Keratinocyte (primary cell): ENCODE measurements at regions not wholly inside any gene's neighbourhood (a gene's known extent, or its start where the extent isn't known, plus 50 kb on each side); places are given as distances from the start of the nearest gene placed in this dataset.

ENCODE experiments used
- DNase-seq: peaks from one replicate; pipeline ENCODE4 v3.0.0-alpha.2; 2011; ENCODE audit warnings: low read depth, missing footprints, low spot score
- FAIRE-seq: peaks from 2 replicates; lab custom pipeline; 2011; peaks lifted over from hg19 to GRCh38; lab: Jason Lieb, UNC
- H2AFZ ChIP-seq: 2 replicates; pipeline ENCODE4 v1.6.0; 2012; ENCODE audit warnings: low read length, control low read depth, inconsistent platforms; ENCODE audit not compliant: control insufficient read depth
- H3K27ac ChIP-seq: 2 replicates; pipeline ENCODE4 v1.5.1; 2011; ENCODE audit warnings: low read length; ENCODE audit not compliant: control insufficient read depth, insufficient read depth
- H3K27me3 ChIP-seq: 3 replicates; pipeline ENCODE4 v1.6.0; 2011; ENCODE audit warnings: low read length; ENCODE audit not compliant: control insufficient read depth, insufficient read depth; ENCODE audit errors: extremely low read depth
- H3K36me3 ChIP-seq, 2 experiments: 2 replicates in 1 of 2; 3 replicates in 1 of 2; pipeline ENCODE4 v1.5.1; 2011; ENCODE audit warnings: low read length in 2 of 2, mild to moderate bottlenecking in 1 of 2; ENCODE audit not compliant: control insufficient read depth in 2 of 2, insufficient read depth in 2 of 2; ENCODE audit errors: extremely low read depth in 1 of 2
- H3K4me1 ChIP-seq: 3 replicates; pipeline ENCODE4 v1.5.1; 2011; ENCODE audit warnings: low read length; ENCODE audit not compliant: control insufficient read depth, insufficient read depth; ENCODE audit errors: extremely low read depth
- H3K4me2 ChIP-seq: 3 replicates; pipeline ENCODE4 v1.6.0; 2011; ENCODE audit warnings: low read depth, low read length; ENCODE audit not compliant: control insufficient read depth, insufficient read depth; ENCODE audit errors: extremely low read depth
- H3K4me3 ChIP-seq, 3 experiments: fragments of 200-600 bp in 1 of 3; sonication (generic) in 1 of 3; 2 replicates in 2 of 3; 3 replicates in 1 of 3; pipeline ENCODE4 v1.5.1; 2011 to 2016; ENCODE audit warnings: low read length in 3 of 3, mild to moderate bottlenecking in 3 of 3, control low read depth in 2 of 3, inconsistent platforms in 1 of 3, low read depth in 1 of 3, mixed read lengths in 1 of 3, mixed run types in 1 of 3, moderate library complexity in 1 of 3; ENCODE audit not compliant: control insufficient read depth in 2 of 3, insufficient read depth in 2 of 3; ENCODE audit errors: extremely low read depth in 1 of 3
- H3K79me2 ChIP-seq: 2 replicates; pipeline ENCODE4 v1.6.0; 2012; ENCODE audit warnings: low read length; ENCODE audit not compliant: control insufficient read depth, insufficient read depth
- H3K9ac ChIP-seq: 3 replicates; pipeline ENCODE4 v1.6.0; 2011; ENCODE audit warnings: low read length; ENCODE audit not compliant: control insufficient read depth, insufficient read depth; ENCODE audit errors: extremely low read depth
- H3K9me1 ChIP-seq: 3 replicates; pipeline ENCODE4 v1.6.0; 2011; ENCODE audit warnings: low read length; ENCODE audit not compliant: control insufficient read depth, insufficient read depth; ENCODE audit errors: extremely low read depth
- H3K9me3 ChIP-seq: 2 replicates; pipeline ENCODE4 v1.5.1; 2012; ENCODE audit warnings: low read depth, low read length; ENCODE audit not compliant: control insufficient read depth
- H4K20me1 ChIP-seq: 3 replicates; pipeline ENCODE4 v1.6.0; 2011; ENCODE audit warnings: low read length; ENCODE audit not compliant: control insufficient read depth, insufficient read depth; ENCODE audit errors: extremely low read depth
- EZH2 ChIP-seq: IDR thresholded peaks from one replicate; pipeline ENCODE4 v1.6.1; 2012; ENCODE audit warnings: inconsistent platforms, mild to moderate bottlenecking, low read length, moderate library complexity
- dilution Hi-C: fragments of 300-500 bp; cut with MboI; formaldehyde crosslinking; loops from one replicate; pipeline ENCODE4 v1.7.0; 2020; ENCODE audit warnings: low sequenced_read_pairs; ENCODE audit not compliant: extremely low pct_ligation_motif_present
- TF ChIP-seq, protein P1 (sequence below), 3 experiments: IDR thresholded peaks in 1 of 3; conservative IDR thresholded peaks in 1 of 3; optimal IDR thresholded peaks in 1 of 3; 2 replicates in 2 of 3; 3 replicates in 1 of 3; pipeline versions ENCODE3 to v1.5.1; 2011; ENCODE audit warnings: low read length in 3 of 3, mild to moderate bottlenecking in 3 of 3, moderate library complexity in 2 of 3, control low read depth in 1 of 3, inconsistent platforms in 1 of 3; ENCODE audit not compliant: insufficient read depth in 2 of 3; ENCODE audit errors: extremely low read depth in 1 of 3

- Histone ChIP-seq H3K9ac (no peak overlapping the region), H2AFZ (no peak overlapping the region), H3K9me3 (no peaks in the 10 kb centered on the region), H3K79me2 (no peaks in the 10 kb centered on the region), H4K20me1 (no peaks in the 10 kb centered on the region), H3K4me2 (no peak overlapping the region), H3K27ac (no peak overlapping the region), H3K9me1 (no peaks in the 10 kb centered on the region), H3K4me1 (no peaks in the 10 kb centered on the region), H3K27me3 (no peaks in the 10 kb centered on the region), H3K36me3 (no peaks in the 10 kb centered on the region), H3K4me3 (no peak overlapping the region)
- dilution Hi-C loops: no loop called here
- no peak for DNase-seq
- TF ChIP-seq, protein P1, sequence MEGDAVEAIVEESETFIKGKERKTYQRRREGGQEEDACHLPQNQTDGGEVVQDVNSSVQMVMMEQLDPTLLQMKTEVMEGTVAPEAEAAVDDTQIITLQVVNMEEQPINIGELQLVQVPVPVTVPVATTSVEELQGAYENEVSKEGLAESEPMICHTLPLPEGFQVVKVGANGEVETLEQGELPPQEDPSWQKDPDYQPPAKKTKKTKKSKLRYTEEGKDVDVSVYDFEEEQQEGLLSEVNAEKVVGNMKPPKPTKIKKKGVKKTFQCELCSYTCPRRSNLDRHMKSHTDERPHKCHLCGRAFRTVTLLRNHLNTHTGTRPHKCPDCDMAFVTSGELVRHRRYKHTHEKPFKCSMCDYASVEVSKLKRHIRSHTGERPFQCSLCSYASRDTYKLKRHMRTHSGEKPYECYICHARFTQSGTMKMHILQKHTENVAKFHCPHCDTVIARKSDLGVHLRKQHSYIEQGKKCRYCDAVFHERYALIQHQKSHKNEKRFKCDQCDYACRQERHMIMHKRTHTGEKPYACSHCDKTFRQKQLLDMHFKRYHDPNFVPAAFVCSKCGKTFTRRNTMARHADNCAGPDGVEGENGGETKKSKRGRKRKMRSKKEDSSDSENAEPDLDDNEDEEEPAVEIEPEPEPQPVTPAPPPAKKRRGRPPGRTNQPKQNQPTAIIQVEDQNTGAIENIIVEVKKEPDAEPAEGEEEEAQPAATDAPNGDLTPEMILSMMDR (optimal IDR thresholded peaks at IDR 0.05 in 1 of 3, IDR thresholded peaks at IDR 0.05 in 1 of 3, conservative IDR thresholded peaks at IDR 0.05 in 1 of 3; ENCODE audit: extremely low read depth in 1 of 3, insufficient read depth in 2 of 3, low read length in 3 of 3): no peak
- no peak for TF ChIP-seq EZH2
- no peak for FAIRE-seq
Observed at GRCh38 chr5:92637960-92638359, 943.1 kb downstream of the NR2F1-AS1 start.

- Histone ChIP-seq H3K79me2 (no peaks in the 10 kb centered on the region), H3K27ac (no peak overlapping the region), H2AFZ (no peak overlapping the region), H3K4me1 (no peaks in the 10 kb centered on the region), H3K9me3 (no peaks in the 10 kb centered on the region), H4K20me1 (no peaks in the 10 kb centered on the region), H3K4me2 (no peak overlapping the region), H3K27me3 (no peaks in the 10 kb centered on the region), H3K4me3 (no peak overlapping the region), H3K36me3 (no peaks in the 10 kb centered on the region), H3K9me1 (no peaks in the 10 kb centered on the region), H3K9ac (no peak overlapping the region)
- dilution Hi-C loops: no loop called here
- no peak for FAIRE-seq
- no peak for DNase-seq
- TF ChIP-seq EZH2: no peak
- TF ChIP-seq, protein P1 (optimal IDR thresholded peaks at IDR 0.05 in 1 of 3, IDR thresholded peaks at IDR 0.05 in 1 of 3, conservative IDR thresholded peaks at IDR 0.05 in 1 of 3; ENCODE audit: extremely low read depth in 1 of 3, insufficient read depth in 2 of 3, low read length in 3 of 3): no peak
Observed at GRCh38 chr5:92637247-92637646, 943.8 kb downstream of the NR2F1-AS1 start.
